ENCODE measurements at regions not wholly inside any gene's neighbourhood (a gene's known extent, or its start where the extent isn't known, plus 50 kb on each side); places are given as distances from the start of the nearest gene placed in this dataset.

- no peak for TF ChIP-seq CTCF (IDR thresholded peaks at IDR 0.05; ENCODE audit: low read depth, low read length)
- TF ChIP-seq EZH2phosphoT487 (IDR thresholded peaks at IDR 0.05; ENCODE audit: low read depth): no peak
Measured at GRCh38 chr11:98720951-98721350, 299.8 kb upstream of the CNTN5 start.

Data from OCI-LY3 (cell line).